Renal cortical epithelial cell (primary cell): ENCODE measurements at regions not wholly inside any gene's neighbourhood (a gene's known extent, or its start where the extent isn't known, plus 50 kb on each side); places are given as distances from the start of the nearest gene placed in this dataset.
"Not testable (repeated sequence)": the region's sequence is repeated elsewhere in the genome, so short reads cannot be mapped to it uniquely, and the experiment has no call there.

Source experiments
- DNase-seq: peaks from one replicate; pipeline ENCODE4 v3.0.0-alpha.2; 2011; ENCODE audit warnings: low read depth

DNA sequence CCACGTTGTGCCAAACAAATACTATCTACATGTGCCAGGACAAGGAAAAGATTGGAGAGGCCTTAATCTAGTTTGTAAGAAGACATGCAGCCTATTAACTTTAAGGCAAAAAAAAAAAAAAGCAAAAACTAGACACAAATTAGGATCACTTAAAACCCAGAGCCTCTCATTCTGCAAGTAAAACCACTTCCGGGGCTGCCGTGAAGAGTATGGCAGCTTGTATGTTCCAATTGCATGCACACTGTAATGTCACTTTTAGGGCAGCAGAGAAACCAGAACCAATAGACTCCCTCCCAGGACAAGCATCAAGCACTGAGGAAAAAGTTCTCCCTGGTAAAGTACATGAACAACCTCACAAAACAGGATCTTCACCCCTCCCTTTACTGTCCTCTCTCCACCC, 70.6 kb downstream of the RSL24D1 start:
- no peak for DNase-seq

- no peak for DNase-seq
Observed at GRCh38 chr15:55124616-55125015, 72.1 kb downstream of the RSL24D1 start.

DNA sequence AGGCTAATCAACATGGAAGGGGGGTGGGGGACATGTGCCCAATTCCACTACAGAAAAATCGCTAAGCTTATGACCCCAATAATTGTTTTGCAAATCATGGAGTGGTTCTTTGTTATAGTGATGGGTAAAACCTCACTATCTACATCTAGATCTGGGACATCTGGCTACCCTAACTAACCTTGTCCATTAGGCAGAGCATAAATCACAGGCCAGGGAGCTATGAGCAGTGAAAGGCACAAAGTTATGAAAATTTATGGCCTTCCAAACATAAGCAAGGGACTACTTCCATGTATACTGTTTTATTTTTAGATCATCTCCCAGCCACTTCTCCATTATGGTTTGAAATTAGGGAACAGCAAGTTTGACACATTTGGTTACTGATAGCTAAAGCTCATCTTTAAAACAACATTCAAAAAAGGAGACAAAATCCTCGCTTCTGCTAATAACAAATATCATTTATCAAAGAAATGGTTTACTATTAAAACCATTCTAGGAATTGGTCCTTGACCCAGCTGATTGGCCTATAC, 78.3 kb downstream of the RSL24D1 start:
- no peak for DNase-seq

DNA sequence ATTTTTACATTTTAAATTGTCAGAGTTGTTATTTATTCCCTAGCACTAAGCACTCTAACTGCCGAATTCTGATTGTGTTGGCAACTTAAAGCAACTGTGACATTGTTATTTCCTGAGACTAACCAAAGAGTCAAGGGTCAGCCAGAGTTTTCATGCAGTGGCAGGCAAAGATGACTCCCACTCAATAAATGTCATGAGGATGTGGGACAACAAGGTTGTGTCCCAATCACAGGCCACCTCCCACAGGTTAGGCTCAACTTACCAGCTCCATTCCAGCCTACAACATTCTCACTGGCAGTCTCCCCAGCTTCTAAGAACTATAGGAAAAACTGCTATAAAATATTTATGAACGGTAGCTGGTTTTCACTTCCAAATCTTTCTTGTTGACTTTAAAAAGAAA, 80.1 kb downstream of the RSL24D1 start:
- no peak for DNase-seq

DNA sequence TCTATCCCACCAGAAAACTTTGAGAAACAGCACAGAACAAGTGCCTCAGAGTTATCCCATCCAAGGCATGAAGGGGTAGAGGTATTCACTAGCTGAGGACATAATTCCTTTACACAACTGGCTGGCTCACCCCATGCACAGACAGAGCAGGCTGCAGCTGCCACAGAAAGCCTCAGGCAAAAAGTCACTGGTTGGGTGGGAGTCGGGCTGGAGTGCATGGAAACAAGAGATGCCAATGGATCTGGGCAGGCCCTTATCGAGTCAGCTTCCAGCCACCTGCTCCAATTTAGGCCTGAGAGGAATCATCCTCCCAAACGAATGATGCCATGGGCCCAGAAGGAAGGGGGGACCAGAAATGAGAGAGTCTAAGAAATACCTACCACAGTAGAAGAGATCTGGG, 83.0 kb downstream of the RSL24D1 start:
- DNase-seq, result no peak

DNA sequence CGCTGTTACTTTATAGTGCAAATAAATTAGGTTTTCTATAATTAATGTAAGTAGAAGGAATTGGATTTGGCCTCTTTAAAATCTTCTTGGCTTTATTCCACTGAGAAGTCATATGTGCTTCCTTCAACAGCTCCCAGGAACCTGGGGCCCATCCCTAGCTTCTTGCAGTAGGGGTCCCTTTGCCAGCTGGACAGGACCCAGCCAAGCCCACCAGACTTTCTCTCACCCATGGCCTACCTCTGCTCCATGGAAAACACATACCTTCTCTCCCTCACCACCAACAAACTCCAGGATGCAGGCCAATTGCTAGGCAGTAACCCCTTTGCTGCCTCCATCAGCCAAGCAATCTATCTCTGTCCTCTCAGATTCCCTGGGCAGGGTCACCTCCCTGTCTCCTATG, 84.0 kb downstream of the RSL24D1 start:
- no peak for DNase-seq

DNA sequence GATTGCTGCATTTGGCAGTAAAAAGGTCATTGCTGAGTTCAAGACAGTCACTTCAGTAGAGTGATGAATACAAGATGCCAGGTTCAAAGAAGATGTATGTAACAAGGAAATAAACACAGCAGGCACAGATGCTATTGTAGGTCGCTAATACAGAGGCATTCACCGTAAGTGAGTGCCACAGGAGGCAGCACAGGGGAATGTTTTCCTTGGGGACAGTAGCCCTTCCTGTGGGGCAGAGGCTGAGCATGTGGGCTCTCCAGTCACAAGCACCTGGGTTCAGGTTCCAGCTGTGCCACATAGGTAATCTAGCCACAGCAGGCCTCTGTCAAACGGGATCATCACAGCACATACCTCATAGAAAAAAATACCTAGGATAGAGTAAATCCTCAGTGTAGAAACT, 86.3 kb downstream of the RSL24D1 start:
- no peak for DNase-seq

DNA sequence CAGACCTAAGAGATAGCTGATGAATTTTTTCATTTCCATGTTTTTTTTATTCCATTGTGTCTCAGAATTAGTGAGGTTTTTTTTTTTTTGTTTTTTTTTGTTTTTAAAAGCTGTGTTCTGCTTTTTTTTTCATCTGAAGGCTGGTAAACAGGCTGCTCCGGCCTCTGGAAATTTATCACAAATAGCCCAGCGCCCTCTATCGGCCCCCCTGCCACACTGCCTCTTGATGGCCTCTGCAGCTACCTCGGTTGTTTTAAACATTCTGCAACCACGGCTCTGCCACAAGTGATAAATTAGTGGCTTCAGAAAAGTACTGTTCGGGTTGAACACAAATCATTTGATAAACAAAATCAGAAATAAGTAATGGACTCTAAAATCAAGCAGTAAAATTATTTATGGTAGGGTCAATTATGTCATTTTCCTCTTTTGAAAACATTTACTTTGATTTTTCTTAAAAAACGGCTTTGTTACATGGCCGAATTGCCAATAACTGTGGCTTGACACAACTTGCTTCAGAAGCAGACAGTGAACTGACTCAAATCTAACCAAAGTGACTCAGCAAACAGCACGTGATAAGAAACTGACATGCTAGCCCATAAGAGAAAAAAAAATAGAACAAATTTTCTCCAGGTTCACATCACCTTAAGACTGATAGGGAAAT, 87.8 kb downstream of the RSL24D1 start:
- peak; percentile 38 for DNase-seq

DNA sequence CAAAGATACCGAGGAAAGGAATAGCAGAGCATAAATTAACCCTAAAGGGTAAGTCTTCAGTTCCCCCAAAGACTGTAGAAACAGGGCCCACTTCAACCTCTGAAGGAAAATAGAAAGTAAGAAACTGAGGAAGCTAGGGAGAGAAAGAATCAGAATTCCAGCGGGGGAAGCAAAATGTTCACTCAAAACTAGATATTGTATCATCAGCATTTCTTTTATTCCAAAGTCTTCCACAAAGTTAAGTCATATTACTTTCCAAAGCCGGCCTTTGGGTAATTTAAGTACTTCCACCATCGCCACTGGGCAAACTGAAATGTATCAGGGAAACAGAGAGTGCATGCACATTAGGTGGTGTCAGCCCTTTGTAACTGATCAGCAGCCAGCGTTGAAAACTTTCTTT, 88.3 kb downstream of the RSL24D1 start:
- DNase-seq, result no peak

DNA sequence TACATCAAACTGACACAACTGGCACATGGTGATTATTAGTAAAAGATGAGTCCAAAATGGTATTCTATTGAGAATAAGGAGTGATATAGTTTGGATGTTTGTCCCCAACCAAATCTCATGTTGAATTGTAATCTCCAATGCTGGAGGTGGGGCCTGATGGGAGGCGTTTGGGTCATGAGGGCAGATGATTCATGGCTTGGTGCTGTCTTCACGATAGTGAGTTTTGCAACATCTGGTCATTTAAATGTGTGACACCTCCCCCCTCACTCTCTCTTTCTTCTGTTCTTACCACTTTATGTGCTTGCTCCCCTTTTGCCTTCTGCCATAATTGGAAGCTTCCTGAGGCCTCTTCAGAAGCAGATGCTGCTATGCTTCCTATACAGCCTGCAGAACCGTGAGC, 90.6 kb downstream of the RSL24D1 start:
- no peak for DNase-seq

DNA sequence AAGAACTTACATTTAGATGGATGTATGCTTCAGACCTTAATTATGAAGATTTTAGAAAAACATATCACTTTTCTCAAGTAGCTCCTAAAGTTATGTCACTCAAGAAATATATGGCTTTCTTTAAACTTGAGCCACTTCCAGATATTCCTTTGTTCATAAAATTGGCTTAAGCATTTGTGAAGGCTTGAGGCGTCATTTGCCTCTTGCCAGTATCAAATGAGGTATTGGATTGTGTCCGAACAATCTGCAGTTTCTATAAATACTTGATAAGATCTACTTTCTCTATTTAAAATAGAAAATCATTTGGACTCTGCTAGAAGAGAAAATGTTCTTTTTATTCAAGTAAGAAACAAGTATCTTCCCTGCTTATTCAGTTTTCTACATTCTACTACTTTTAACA, 102.6 kb downstream of the RSL24D1 start:
- no peak for DNase-seq

- no peak for DNase-seq
Observed at GRCh38 chr15:55088207-55088606, 108.5 kb downstream of the RSL24D1 start.

GRCh38 chr15:55084673-55085072, 112.1 kb downstream of the RSL24D1 start:
- DNase-seq, result no peak

DNA sequence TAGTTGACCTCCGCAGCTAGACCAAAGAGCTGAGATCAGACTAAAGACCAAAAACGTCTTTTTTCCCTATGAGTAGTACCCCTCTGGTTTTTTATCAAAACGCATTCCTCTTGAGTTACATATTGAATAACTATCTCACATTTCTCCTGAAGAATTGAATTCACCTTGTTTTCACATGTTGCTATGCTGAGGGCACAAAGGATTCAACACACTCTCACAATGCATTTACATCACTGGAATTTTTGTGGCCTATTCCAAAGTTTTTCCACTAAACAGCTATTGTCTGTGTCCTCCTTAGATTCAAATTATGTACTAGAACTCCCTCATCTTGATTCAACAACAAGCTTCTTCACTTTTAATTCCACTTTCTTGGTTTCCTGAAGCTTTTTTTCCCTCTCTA, 112.5 kb downstream of the RSL24D1 start:
- peak; percentile 16 for DNase-seq

DNA sequence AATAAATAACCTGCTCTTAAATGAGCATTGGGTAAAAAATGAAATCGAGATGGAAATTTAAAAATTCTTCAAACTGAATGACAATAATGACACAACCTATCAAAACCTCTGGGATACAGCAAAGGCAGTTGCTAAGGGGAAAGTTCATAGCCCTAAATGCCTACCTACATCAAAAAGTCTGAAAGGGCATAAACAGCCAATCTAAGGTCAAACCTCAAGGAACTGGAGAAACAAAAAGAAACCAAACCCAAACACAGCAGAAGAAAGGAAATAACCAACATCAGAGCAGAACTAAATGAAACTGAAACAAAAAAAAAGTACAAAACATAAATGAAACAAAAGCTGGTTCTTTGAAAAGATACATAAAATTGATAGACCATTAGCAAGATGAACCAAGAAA, 119.7 kb downstream of the RSL24D1 start:
- not testable (repeated sequence) for DNase-seq

DNA sequence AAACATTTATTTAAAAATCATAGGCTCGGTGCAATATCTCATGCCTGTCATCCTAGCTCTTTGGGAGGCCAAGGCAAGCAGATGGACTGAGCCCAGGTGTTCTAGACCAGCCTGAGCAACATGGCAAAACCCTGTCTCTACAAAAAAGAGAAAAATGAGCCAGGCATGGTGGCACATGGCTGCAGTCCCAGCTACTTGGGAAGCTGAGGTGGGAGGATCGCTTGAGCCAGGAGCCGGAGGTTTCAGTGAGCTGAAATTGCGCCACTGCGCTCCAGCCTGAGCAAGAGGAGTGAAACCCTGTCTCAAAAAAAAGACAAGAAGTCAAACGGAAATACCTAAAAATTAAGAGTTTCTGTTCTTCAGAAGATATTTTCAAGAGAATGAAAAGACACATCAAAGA, 122.3 kb downstream of the RSL24D1 start:
- DNase-seq, result no peak

- not testable (repeated sequence) for DNase-seq
Observed at GRCh38 chr15:55063970-55064369, 132.8 kb downstream of the RSL24D1 start.

DNA sequence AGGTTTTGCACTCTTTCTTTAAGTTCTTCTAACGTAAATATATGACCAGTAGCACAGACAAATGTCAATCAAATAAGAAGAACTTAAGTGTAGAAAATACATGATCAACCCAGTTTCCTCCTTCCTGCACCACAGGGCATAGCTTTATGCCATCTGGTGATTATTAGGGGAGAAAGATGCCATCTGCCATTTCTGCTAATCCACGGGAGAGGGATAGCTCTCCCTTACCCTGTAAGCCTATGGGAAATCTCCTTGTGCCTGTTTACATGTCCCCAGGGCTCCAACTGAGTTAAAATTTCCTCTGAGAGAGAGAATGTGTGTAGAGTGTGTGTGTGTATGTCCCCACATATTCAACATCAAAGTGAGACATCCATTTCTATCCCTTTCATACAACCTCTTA, 135.9 kb downstream of the RSL24D1 start:
- no peak for DNase-seq

DNA sequence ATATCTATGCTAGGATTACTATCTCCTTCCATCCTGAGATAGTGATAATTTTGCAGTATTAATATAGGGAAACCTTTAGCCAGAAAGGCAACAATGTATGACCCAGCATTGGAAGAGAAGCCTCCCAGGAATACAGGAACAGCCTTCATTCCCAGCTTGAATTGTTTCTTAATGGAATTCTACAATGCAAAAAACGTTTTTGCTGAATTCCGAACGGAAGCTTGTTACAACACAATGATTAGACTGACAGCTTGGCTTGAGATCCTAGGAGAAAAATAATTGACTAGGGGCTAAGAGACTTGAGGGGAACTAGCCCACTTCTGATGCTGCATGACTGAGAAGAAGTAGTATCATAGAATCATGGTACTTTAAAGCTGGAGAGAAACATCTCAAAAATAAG, 140.2 kb downstream of the RSL24D1 start:
- no peak for DNase-seq

- no peak for DNase-seq
Observed at GRCh38 chr15:55044162-55044561, 152.6 kb downstream of the RSL24D1 start.

GRCh38 chr15:55037071-55037470, 159.7 kb downstream of the RSL24D1 start:
- no peak for DNase-seq

DNA sequence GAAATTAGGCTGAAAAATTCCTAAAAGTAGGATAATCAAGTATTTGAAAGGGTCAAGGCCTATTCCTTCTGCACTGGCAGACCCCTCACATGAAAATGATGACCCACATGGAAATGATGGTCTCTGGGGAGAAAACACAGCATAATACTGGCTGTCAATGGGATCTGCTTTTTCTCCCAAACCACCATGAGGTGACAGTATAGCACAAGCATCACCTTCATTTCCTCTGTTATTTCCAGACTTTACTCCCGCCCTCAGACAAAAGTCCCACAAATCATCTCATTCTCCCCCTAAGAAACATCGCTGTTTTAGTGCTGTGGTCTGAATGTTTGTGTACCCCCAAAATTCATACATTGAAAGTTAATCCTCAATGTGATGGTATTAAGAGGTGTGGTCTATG, 161.0 kb downstream of the RSL24D1 start:
- DNase-seq, result no peak

GRCh38 chr15:55033574-55033973, 163.2 kb downstream of the RSL24D1 start:
- DNase-seq, result no peak

- DNase-seq, result no peak
Observed at GRCh38 chr15:55031727-55032126, 165.0 kb downstream of the RSL24D1 start.
